ENCODE measurements at regions not wholly inside any gene's neighbourhood (a gene's known extent, or its start where the extent isn't known, plus 50 kb on each side); places are given as distances from the start of the nearest gene placed in this dataset.

- no peak for DNase-seq
These were observed 200.3 kb upstream of the FAM83B start for GRCh38 chr6:54646069-54646950.

- no peak for DNase-seq
These were observed 199.5 kb upstream of the FAM83B start for GRCh38 chr6:54646951-54647664.

GRCh38 chr6:54654381-54654780 is 192.2 kb upstream of the FAM83B start:
- DNase-seq = no peak

GRCh38 chr6:54655162-54655561 is 191.4 kb upstream of the FAM83B start:
- no peak for DNase-seq

- DNase-seq = no peak
These were observed 181.3 kb upstream of the FAM83B start for GRCh38 chr6:54665278-54665677.

GRCh38 chr6:54680531-54680930 is 166.0 kb upstream of the FAM83B start:
- no peak for DNase-seq

- no peak for DNase-seq
These were observed 165.3 kb upstream of the FAM83B start for GRCh38 chr6:54681267-54681666.

GRCh38 chr6:54681987-54682386 is 164.6 kb upstream of the FAM83B start:
- no peak for DNase-seq

- no peak for DNase-seq
These were observed 157.0 kb upstream of the FAM83B start for GRCh38 chr6:54689620-54690019.

- DNase-seq = no peak
These were observed 156.0 kb upstream of the FAM83B start for GRCh38 chr6:54690596-54690995.

GRCh38 chr6:54694928-54695532 is 151.5 kb upstream of the FAM83B start:
- DNase-seq = no peak

- DNase-seq = no peak
These were observed 150.8 kb upstream of the FAM83B start for GRCh38 chr6:54695815-54696214.

GRCh38 chr6:54697424-54697823 is 149.1 kb upstream of the FAM83B start:
- DNase-seq = no peak

- DNase-seq = no peak
These were observed 147.6 kb upstream of the FAM83B start for GRCh38 chr6:54698974-54699373.

GRCh38 chr6:54700158-54700557 is 146.4 kb upstream of the FAM83B start:
- no peak for DNase-seq

GRCh38 chr6:54702772-54703171 is 143.8 kb upstream of the FAM83B start:
- DNase-seq = no peak

GRCh38 chr6:54706391-54706790 is 140.2 kb upstream of the FAM83B start:
- DNase-seq = no peak

GRCh38 chr6:54706844-54707605 is 139.5 kb upstream of the FAM83B start:
- DNase-seq = no peak

- DNase-seq = no peak
These were observed 136.1 kb upstream of the FAM83B start for GRCh38 chr6:54710456-54710855.

GRCh38 chr6:54716010-54716409 is 130.6 kb upstream of the FAM83B start:
- DNase-seq = no peak

- no peak for DNase-seq
These were observed 129.7 kb upstream of the FAM83B start for GRCh38 chr6:54716877-54717276.

GRCh38 chr6:54717849-54718455 is 128.6 kb upstream of the FAM83B start:
- peak; percentile 39 for DNase-seq
